Panc1 (cell line): ENCODE measurements at regions not wholly inside any gene's neighbourhood (a gene's known extent, or its start where the extent isn't known, plus 50 kb on each side); places are given as distances from the start of the nearest gene placed in this dataset.

Source experiments
- ATAC-seq: fragments of 200-7000 bp; cut with Tn5 transposase; 2 replicates; pipeline ENCODE4 v1.9.1; 2020; ENCODE audit warnings: mild to moderate bottlenecking, moderate library complexity
- BruUV-seq: library from RNA; stranded (reverse); fragments of 400-500 nt; replicated peaks from 2 replicates; lab custom pipeline; 2021; lab: Mats Ljungman, UMichigan
- CTCF ChIA-PET: fragments of 300-600 bp; sonication (Branson Sonifier 250); formaldehyde crosslinking; loops from one replicate; lab custom pipeline; 2022; ENCODE audit warnings: antibody characterized with exemption; lab: Charles Lee
- POLR2A ChIA-PET: fragments of 300-600 bp; sonication (Branson Sonifier 250); formaldehyde crosslinking; loops from one replicate; lab custom pipeline; 2022; ENCODE audit warnings: antibody characterized with exemption; lab: Charles Lee
- DNase-seq: peaks from one replicate; pipeline ENCODE4 v3.0.0-alpha.2; 2010; ENCODE audit warnings: low read depth, low spot score
- H3K27ac ChIP-seq: 2 replicates; pipeline ENCODE4 v1.5.1; 2011; ENCODE audit warnings: mild to moderate bottlenecking, low read length, inconsistent platforms
- H3K27me3 ChIP-seq: fragments of 200-500 bp; sonication (Bioruptor generic); 2 replicates; pipeline ENCODE4 v1.6.0; 2014; ENCODE audit warnings: low read length, inconsistent platforms; ENCODE audit not compliant: control insufficient read depth, insufficient read depth
- H3K36me3 ChIP-seq: fragments of 200-500 bp; sonication (Bioruptor generic); 2 replicates; pipeline ENCODE4 v1.5.1; 2014; ENCODE audit warnings: inconsistent platforms, mild to moderate bottlenecking, low read length, moderate library complexity; ENCODE audit not compliant: control insufficient read depth, insufficient read depth
- H3K4me1 ChIP-seq: 2 replicates; pipeline ENCODE4 v1.5.1; 2011; ENCODE audit warnings: inconsistent platforms, mild to moderate bottlenecking, low read length, moderate library complexity; ENCODE audit not compliant: control insufficient read depth, insufficient read depth
- H3K4me3 ChIP-seq, 2 experiments: 2 replicates each; pipeline ENCODE4 v1.5.1; 2011 to 2012; ENCODE audit warnings: low read depth in 2 of 2, low read length in 2 of 2, mild to moderate bottlenecking in 2 of 2, inconsistent platforms in 1 of 2, moderate library complexity in 1 of 2
- H3K9me3 ChIP-seq: fragments of 200-500 bp; sonication (Bioruptor generic); 2 replicates; pipeline ENCODE4 v1.5.1; 2014; ENCODE audit warnings: low read depth, mild to moderate bottlenecking, inconsistent platforms, low read length, moderate library complexity; ENCODE audit not compliant: control insufficient read depth, insufficient read depth
- POLR2AphosphoS5 ChIP-seq: IDR thresholded peaks from 2 replicates; pipeline ENCODE4 v1.6.1; 2012; ENCODE audit warnings: mild to moderate bottlenecking, low read depth, low read length, moderate library complexity
- SIN3A ChIP-seq: IDR thresholded peaks from 2 replicates; pipeline ENCODE4 v1.6.1; 2012; ENCODE audit warnings: low read depth, mild to moderate bottlenecking, low read length, moderate library complexity, borderline replicate concordance; ENCODE audit not compliant: insufficient read depth
- TCF7L2 ChIP-seq: IDR thresholded peaks from 2 replicates; pipeline ENCODE4 v1.6.1; 2011; ENCODE audit warnings: mild to moderate bottlenecking, low read depth, low read length, inconsistent platforms
- in situ Hi-C: cut with HindIII; loops from 2 replicates; pipeline ENCODE4 v1.10.0; 2016; ENCODE audit warnings: low sequenced_read_pairs, low pct_unique_long_range_greater_than_20kb
- intact Hi-C: fragments of 100-400 bp; cut with micrococcal nuclease; formaldehyde crosslinking; loops from one replicate; pipeline ENCODE4 v1.10.0; 2022; ENCODE audit not compliant: unreplicated experiment
- TF ChIP-seq, protein P1 (sequence below), 2 experiments: IDR thresholded peaks; 2 replicates each; pipeline ENCODE4 v1.6.1; 2011 to 2012; ENCODE audit warnings: low read depth in 2 of 2, control low read depth in 1 of 2, low read length in 1 of 2, mild to moderate bottlenecking in 1 of 2, moderate library complexity in 1 of 2; ENCODE audit not compliant: insufficient read depth in 1 of 2
- TF ChIP-seq, protein P2 (sequence below): fragments of 450-650 bp; IDR thresholded peaks from 2 replicates; pipeline ENCODE4 v1.5.1; 2017; ENCODE audit warnings: mild to moderate bottlenecking

DNA sequence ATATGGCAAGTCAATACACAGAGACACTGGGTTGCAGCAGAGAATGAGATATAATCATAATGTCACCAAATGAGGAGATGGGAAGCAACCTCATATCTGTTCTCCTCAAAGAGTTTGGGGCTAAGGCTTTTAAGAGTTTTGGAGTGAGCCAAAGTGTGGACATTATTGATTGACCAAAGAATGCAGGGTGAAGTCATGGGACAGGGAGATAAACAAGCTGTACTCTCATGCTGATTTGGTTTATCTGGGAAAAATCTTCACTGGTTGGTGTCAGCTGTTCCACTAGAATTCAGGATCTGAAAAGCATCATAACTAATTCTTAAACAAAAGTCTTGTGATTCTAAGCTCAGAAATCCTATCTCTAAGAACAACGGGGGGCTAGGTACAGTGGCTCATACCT, 585.9 kb upstream of the NRP1 start:
- TF ChIP-seq, protein P1, sequence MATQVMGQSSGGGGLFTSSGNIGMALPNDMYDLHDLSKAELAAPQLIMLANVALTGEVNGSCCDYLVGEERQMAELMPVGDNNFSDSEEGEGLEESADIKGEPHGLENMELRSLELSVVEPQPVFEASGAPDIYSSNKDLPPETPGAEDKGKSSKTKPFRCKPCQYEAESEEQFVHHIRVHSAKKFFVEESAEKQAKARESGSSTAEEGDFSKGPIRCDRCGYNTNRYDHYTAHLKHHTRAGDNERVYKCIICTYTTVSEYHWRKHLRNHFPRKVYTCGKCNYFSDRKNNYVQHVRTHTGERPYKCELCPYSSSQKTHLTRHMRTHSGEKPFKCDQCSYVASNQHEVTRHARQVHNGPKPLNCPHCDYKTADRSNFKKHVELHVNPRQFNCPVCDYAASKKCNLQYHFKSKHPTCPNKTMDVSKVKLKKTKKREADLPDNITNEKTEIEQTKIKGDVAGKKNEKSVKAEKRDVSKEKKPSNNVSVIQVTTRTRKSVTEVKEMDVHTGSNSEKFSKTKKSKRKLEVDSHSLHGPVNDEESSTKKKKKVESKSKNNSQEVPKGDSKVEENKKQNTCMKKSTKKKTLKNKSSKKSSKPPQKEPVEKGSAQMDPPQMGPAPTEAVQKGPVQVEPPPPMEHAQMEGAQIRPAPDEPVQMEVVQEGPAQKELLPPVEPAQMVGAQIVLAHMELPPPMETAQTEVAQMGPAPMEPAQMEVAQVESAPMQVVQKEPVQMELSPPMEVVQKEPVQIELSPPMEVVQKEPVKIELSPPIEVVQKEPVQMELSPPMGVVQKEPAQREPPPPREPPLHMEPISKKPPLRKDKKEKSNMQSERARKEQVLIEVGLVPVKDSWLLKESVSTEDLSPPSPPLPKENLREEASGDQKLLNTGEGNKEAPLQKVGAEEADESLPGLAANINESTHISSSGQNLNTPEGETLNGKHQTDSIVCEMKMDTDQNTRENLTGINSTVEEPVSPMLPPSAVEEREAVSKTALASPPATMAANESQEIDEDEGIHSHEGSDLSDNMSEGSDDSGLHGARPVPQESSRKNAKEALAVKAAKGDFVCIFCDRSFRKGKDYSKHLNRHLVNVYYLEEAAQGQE (IDR thresholded peaks at IDR 0.05; ENCODE audit: insufficient read depth in 1 of 2, low read depth in 2 of 2, low read length in 1 of 2) = no peak
- TF ChIP-seq TCF7L2 (no peak), POLR2AphosphoS5 (no peak), SIN3A (no peak)
- TF ChIP-seq, protein P2, sequence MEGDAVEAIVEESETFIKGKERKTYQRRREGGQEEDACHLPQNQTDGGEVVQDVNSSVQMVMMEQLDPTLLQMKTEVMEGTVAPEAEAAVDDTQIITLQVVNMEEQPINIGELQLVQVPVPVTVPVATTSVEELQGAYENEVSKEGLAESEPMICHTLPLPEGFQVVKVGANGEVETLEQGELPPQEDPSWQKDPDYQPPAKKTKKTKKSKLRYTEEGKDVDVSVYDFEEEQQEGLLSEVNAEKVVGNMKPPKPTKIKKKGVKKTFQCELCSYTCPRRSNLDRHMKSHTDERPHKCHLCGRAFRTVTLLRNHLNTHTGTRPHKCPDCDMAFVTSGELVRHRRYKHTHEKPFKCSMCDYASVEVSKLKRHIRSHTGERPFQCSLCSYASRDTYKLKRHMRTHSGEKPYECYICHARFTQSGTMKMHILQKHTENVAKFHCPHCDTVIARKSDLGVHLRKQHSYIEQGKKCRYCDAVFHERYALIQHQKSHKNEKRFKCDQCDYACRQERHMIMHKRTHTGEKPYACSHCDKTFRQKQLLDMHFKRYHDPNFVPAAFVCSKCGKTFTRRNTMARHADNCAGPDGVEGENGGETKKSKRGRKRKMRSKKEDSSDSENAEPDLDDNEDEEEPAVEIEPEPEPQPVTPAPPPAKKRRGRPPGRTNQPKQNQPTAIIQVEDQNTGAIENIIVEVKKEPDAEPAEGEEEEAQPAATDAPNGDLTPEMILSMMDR = no peak
- H3K27ac ChIP-seq = no peak overlapping the region
- DNase-seq (no peak), ATAC-seq (no peak)
- BruUV-seq = no TSS peak
- ChIA-PET POLR2A (no interaction called here), CTCF (no interaction called here)
- in situ Hi-C loops (no loop called here), intact Hi-C loops (no loop called here)
- H3K27me3 ChIP-seq = no peaks in the 10 kb centered on the region
- H3K9me3 ChIP-seq = no peaks in the 10 kb centered on the region
- no peak overlapping the region for H3K4me3 ChIP-seq
- no peaks in the 10 kb centered on the region for H3K36me3 ChIP-seq
- no peaks in the 10 kb centered on the region for H3K4me1 ChIP-seq

DNA sequence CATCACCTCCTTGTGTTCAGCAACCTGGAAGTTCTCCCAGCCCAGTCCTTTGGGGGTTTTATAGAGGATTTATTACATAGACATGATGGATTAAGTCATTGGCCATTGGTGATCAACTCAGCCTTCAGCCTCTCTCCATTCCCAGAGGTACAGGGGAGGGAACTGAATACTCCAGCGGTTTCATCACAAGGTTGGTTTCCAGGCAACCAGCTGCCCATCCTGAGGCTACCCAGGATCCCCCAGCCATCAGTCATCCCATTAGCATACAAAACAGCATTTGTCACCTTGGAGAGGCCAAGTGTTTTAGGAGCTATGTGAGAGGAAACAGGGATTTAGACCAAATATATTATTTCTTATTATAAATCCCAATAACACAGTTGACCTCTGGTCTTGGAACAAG, 584.8 kb upstream of the NRP1 start:
- CTCF ChIA-PET = no interaction called here
- H3K27me3 ChIP-seq = no peaks in the 10 kb centered on the region
- ATAC-seq = no peak
- H3K9me3 ChIP-seq = no peaks in the 10 kb centered on the region
- TF ChIP-seq SIN3A = no peak
- TF ChIP-seq, protein P1 (IDR thresholded peaks at IDR 0.05; ENCODE audit: insufficient read depth in 1 of 2, low read depth in 2 of 2, low read length in 1 of 2) = no peak
- TF ChIP-seq, protein P2 = no peak
- TF ChIP-seq TCF7L2 = no peak
- no peaks in the 10 kb centered on the region for H3K4me1 ChIP-seq
- POLR2A ChIA-PET = no interaction called here
- H3K36me3 ChIP-seq = no peaks in the 10 kb centered on the region
- no peak overlapping the region for H3K27ac ChIP-seq
- no peak for DNase-seq
- H3K4me3 ChIP-seq = no peak overlapping the region
- intact Hi-C loops (no loop called here), in situ Hi-C loops (no loop called here)
- BruUV-seq = no TSS peak
